ENCODE measurements at regions not wholly inside any gene's neighbourhood (a gene's known extent, or its start where the extent isn't known, plus 50 kb on each side); places are given as distances from the start of the nearest gene placed in this dataset.

DNA sequence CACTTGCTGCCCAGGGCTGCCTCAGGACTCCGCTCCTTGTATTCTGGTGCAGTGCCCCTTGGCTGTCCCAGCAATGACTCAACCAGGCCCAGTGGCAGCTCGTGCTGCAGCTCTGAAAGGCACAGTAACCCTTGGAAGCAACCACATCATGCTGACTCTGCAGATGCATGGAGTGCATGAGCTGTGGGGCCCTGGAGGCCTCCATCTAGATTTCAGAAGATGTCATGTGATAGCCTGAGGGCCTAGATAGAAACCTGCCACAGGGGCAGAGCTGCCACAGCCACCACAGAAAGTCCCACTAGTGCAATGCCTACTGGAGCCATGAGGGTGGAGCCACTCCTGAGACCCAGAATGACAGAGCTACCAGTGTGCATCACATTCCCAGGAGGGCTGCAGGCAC is 117.1 kb upstream of the SMAD3 start:
- Histone ChIP-seq H3K9me3 (ENCODE audit: low read length) (no peaks in the 10 kb centered on the region), H3K4me1 (ENCODE audit: insufficient read depth, low read length, poor library complexity, severe bottlenecking) (peaks cover 28% of the 10 kb centered on the region), H3K9me2 (ENCODE audit: insufficient read depth, low read length) (no peaks in the 10 kb centered on the region), H3K36me3 (ENCODE audit: insufficient read depth, low read length) (no peaks in the 10 kb centered on the region), H3K4me2 (ENCODE audit: low read length) (no peak overlapping the region), H3K79me2 (ENCODE audit: insufficient read depth, low read depth, low read length) (no peaks in the 10 kb centered on the region), H2AFZ (ENCODE audit: low read length) (no peak overlapping the region), H3K4me3 (ENCODE audit: low read depth, low read length, poor library complexity, severe bottlenecking) (no peak overlapping the region), H3K27ac (ENCODE audit: low read depth, low read length, poor library complexity, severe bottlenecking) (no peak overlapping the region), H4K20me1 (ENCODE audit: insufficient read depth, low read length) (no peaks in the 10 kb centered on the region)
- ChIA-PET POLR2A (interaction anchor here (0.5 kb wide), 1 partner anchor 415 kb away, joined by 9 read pairs; no protein-coding TSS in a partner anchor), CTCF (ENCODE audit: unreplicated experiment) (no interaction called here)
- no TSS peak for BruUV-seq (replicated peaks)
- DNase-seq (ENCODE audit: low spot score), result no peak
- TF ChIP-seq EZH2phosphoT487 (IDR thresholded peaks at IDR 0.05; ENCODE audit: borderline replicate concordance, low read depth, low read length), result no peak
- no peak for TF ChIP-seq CTCF (conservative IDR thresholded peaks at IDR 0.05; ENCODE audit: low read length)
- intact Hi-C loops (cut with micrococcal nuclease; ENCODE audit: unreplicated experiment), result loop anchor here (5.0 kb wide), 3 partner anchors 119 to 249 kb away; partner anchors contain the start of gene SMAD3

DNA sequence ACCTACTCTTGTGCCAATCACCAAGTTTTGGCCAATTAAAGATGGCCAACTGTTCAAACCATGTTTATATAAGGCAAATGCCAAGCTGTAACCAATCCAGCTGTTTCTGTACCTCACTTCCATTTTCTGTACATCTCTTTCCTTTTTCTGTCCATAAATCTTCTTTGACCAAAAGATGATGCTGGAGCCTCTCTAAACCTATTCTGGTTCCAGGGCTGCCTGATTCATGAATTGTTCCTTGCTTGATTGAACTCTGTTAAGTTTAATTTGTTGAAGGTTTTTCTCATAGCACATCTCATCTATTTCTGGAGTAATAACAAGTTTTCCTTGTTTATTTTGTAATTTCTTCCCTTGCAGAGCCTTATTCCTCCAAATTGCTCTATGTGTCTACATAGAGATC is 115.3 kb upstream of the SMAD3 start:
- H3K4me2 ChIP-seq (ENCODE audit: low read length), result no peak overlapping the region
- no peak for TF ChIP-seq CTCF (conservative IDR thresholded peaks at IDR 0.05; ENCODE audit: low read length)
- TF ChIP-seq EZH2phosphoT487 (IDR thresholded peaks at IDR 0.05; ENCODE audit: borderline replicate concordance, low read depth, low read length), result no peak
- no peak overlapping the region for H2AFZ ChIP-seq (ENCODE audit: low read length)
- H4K20me1 ChIP-seq (ENCODE audit: insufficient read depth, low read length), result no peaks in the 10 kb centered on the region
- BruUV-seq (replicated peaks), result no TSS peak
- H3K9me2 ChIP-seq (ENCODE audit: insufficient read depth, low read length), result no peaks in the 10 kb centered on the region
- intact Hi-C loops (cut with micrococcal nuclease; ENCODE audit: unreplicated experiment), result no loop called here
- no peaks in the 10 kb centered on the region for H3K36me3 ChIP-seq (ENCODE audit: insufficient read depth, low read length)
- H3K9me3 ChIP-seq (ENCODE audit: low read length), result no peaks in the 10 kb centered on the region
- no peaks in the 10 kb centered on the region for H3K79me2 ChIP-seq (ENCODE audit: insufficient read depth, low read depth, low read length)
- H3K27ac ChIP-seq (ENCODE audit: low read depth, low read length, poor library complexity, severe bottlenecking), result no peak overlapping the region
- CTCF ChIA-PET (ENCODE audit: unreplicated experiment), result no interaction called here
- POLR2A ChIA-PET, result interaction anchor here (0.6 kb wide), 1 partner anchor 1125 kb away, joined by 9 read pairs; no protein-coding TSS in a partner anchor
- no peak overlapping the region for H3K4me3 ChIP-seq (ENCODE audit: low read depth, low read length, poor library complexity, severe bottlenecking)
- H3K4me1 ChIP-seq (ENCODE audit: insufficient read depth, low read length, poor library complexity, severe bottlenecking), result peaks cover 16% of the 10 kb centered on the region
- no peak for DNase-seq (ENCODE audit: low spot score)

- Histone ChIP-seq H3K4me2 (ENCODE audit: low read length) (0 out of 2 replicates have a peak overlapping the region, but pooled peaks have one; percentile 17), H2AFZ (ENCODE audit: low read length) (no peak overlapping the region), H3K9me3 (ENCODE audit: low read length) (no peaks in the 10 kb centered on the region), H3K4me3 (ENCODE audit: low read depth, low read length, poor library complexity, severe bottlenecking) (no peak overlapping the region), H3K9me2 (ENCODE audit: insufficient read depth, low read length) (no peaks in the 10 kb centered on the region), H4K20me1 (ENCODE audit: insufficient read depth, low read length) (no peaks in the 10 kb centered on the region), H3K4me1 (ENCODE audit: insufficient read depth, low read length, poor library complexity, severe bottlenecking) (peaks cover 16% of the 10 kb centered on the region), H3K79me2 (ENCODE audit: insufficient read depth, low read depth, low read length) (no peaks in the 10 kb centered on the region), H3K36me3 (ENCODE audit: insufficient read depth, low read length) (no peaks in the 10 kb centered on the region), H3K27ac (ENCODE audit: low read depth, low read length, poor library complexity, severe bottlenecking) (no peak overlapping the region)
- no peak for DNase-seq (ENCODE audit: low spot score)
- intact Hi-C loops (cut with micrococcal nuclease; ENCODE audit: unreplicated experiment), result no loop called here
- TF ChIP-seq CTCF (conservative IDR thresholded peaks at IDR 0.05; ENCODE audit: low read length) (no peak), EZH2phosphoT487 (IDR thresholded peaks at IDR 0.05; ENCODE audit: borderline replicate concordance, low read depth, low read length) (no peak)
- ChIA-PET POLR2A (no interaction called here), CTCF (ENCODE audit: unreplicated experiment) (no interaction called here)
- BruUV-seq (replicated peaks), result no TSS peak
These were observed 113.7 kb upstream of the SMAD3 start for GRCh38 chr15:66951531-66952320.

Measured in OCI-LY7 (cell line).